ENCODE measurements at regions not wholly inside any gene's neighbourhood (a gene's known extent, or its start where the extent isn't known, plus 50 kb on each side); places are given as distances from the start of the nearest gene placed in this dataset.

DNA sequence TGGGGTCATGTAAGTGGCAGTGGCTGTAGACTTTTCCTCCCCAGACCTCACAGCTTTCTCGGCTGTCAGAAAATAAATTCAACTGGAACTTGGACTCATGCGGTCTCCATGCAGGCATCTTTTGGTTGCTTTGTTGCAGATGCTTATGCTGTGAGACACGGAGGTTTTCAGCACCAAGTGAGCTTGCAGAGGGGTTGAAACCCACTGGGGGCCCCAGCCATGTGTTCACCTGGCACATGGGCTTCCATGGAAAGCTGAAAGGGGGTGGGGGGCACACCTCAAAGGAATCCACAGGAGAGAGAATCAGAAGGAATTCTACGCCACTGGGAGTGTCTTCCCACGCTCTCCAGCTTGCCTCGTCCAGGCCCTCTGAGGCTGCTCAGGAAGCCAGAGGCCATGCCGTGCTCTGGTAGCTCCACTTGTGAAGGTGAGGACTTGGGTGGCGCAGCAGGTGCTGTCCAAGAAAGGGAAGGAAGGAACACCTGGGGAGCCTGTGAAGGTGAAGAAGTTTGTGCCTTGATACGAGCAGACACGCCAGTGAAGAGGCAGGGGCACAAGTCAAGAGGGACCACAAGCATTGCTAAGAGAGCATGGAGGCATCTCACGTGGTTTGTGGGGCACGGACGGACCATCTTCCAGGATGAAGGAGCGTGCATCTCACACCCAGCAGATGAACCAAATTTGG is 134.3 kb upstream of the PMEPA1 start:
- Histone ChIP-seq H3K27ac (no peak overlapping the region), H3K4me3 (no peak overlapping the region), H3K9me3 (no peaks in the 10 kb centered on the region), H3K36me3 (no peaks in the 10 kb centered on the region), H3K4me1 (no peaks in the 10 kb centered on the region), H3K27me3 (no peaks in the 10 kb centered on the region)
- intact Hi-C loops (cut with DNase I): no loop called here
- TF ChIP-seq, protein P1, sequence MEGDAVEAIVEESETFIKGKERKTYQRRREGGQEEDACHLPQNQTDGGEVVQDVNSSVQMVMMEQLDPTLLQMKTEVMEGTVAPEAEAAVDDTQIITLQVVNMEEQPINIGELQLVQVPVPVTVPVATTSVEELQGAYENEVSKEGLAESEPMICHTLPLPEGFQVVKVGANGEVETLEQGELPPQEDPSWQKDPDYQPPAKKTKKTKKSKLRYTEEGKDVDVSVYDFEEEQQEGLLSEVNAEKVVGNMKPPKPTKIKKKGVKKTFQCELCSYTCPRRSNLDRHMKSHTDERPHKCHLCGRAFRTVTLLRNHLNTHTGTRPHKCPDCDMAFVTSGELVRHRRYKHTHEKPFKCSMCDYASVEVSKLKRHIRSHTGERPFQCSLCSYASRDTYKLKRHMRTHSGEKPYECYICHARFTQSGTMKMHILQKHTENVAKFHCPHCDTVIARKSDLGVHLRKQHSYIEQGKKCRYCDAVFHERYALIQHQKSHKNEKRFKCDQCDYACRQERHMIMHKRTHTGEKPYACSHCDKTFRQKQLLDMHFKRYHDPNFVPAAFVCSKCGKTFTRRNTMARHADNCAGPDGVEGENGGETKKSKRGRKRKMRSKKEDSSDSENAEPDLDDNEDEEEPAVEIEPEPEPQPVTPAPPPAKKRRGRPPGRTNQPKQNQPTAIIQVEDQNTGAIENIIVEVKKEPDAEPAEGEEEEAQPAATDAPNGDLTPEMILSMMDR (IDR thresholded peaks at IDR 0.05): no peak
- DNase-seq (ENCODE audit: low spot score in 2 of 2): no peak

DNA sequence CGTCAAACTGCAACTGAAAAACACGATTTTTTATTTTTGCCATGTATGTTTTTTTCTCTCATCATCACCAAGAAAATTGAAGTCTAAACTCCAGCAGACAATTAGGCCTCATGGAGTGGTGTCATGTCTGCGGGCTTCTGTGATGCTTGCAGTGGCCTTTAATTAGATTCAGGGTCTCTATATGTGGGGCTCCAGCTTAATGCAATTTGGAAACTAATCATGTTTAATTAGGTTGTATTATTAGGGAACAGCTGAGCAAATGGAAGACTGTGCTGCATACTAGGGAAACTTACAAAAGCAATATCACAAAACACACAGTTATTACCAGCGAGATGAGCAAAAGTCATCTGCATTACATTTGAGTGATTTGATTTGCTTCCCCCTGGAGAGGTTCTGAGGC is 132.9 kb upstream of the PMEPA1 start:
- TF ChIP-seq, protein P1 (IDR thresholded peaks at IDR 0.05): no peak
- Histone ChIP-seq H3K9me3 (no peaks in the 10 kb centered on the region), H3K27ac (no peak overlapping the region), H3K36me3 (no peaks in the 10 kb centered on the region), H3K4me3 (no peak overlapping the region), H3K4me1 (no peaks in the 10 kb centered on the region), H3K27me3 (no peaks in the 10 kb centered on the region)
- intact Hi-C loops (cut with DNase I): no loop called here
- DNase-seq (ENCODE audit: low spot score in 2 of 2): no peak

DNA sequence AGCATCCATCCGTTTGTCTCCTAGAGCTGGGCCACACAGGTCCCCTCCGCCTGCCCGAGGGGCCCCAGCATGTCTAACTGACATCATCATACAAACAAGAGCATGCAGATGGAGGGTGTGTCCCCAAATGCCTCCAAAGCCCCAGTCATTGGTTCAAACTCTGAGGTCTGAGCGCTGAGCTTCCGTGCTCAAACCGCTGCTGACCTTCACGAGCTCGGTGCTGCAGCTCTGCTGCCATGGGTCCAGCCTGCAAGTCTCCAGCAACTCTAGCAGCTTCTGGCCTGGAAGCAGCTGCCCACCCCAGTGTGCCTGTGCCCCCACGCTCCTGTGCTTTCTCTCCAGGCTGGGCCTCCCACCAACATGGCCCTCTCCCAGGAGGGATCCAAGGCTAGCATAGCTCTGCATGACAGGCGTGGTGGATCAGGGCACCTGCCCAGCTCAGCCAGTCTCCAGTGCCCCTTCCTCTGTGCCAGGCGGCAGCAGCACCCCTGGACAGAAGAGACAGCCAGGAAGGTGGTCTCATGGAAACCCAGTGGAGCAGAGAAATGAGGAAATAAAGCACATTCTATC is 131.6 kb upstream of the PMEPA1 start:
- TF ChIP-seq, protein P1 (IDR thresholded peaks at IDR 0.05): no peak

DNA sequence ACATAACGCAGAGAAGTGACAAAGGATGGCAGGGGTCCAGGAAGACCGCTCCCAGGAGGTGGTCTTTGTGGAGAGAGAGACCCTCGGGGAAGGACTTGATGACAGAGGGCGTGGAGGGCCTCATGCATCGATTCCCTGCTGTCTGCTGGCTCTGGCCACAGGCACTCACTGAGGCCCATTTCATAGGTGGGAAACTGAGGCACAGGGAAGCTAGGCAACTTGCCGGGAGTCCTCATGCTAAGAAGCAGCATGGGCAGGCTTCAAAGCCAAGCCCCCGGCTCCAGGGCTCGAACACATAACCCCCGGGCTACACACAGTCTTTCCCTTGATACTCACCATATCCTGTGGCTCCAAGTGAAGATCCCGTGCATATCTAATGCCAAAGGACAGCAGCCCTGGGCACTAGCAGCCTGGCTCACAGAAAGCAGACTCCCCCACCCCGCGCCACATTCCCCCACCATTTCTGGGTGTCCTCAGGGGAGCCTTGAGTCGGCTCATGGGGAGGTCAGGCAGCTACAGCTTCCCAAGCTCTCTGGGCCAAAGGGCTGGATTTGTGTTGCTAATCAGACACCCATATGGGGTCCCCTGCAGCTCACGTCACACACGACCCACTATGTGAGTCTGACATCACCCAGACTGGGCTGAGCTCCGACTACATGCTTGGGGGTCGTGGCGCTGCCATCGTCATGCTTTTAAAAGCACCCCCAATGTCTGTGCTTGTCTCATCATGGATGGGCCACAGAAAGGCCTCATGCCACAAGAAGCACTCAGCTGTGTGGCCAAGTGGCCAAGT is 130.9 kb upstream of the PMEPA1 start:
- Histone ChIP-seq H3K4me1 (no peaks in the 10 kb centered on the region), H3K36me3 (no peaks in the 10 kb centered on the region), H3K27me3 (no peaks in the 10 kb centered on the region), H3K27ac (no peak overlapping the region), H3K4me3 (no peak overlapping the region), H3K9me3 (no peaks in the 10 kb centered on the region)
- DNase-seq (ENCODE audit: low spot score in 2 of 2): no peak
- TF ChIP-seq, protein P1 (IDR thresholded peaks at IDR 0.05): no peak
- intact Hi-C loops (cut with DNase I): no loop called here

More for the DNA sequence above, 131.6 kb upstream of the PMEPA1 start:
- no peak for DNase-seq (ENCODE audit: low spot score in 2 of 2)
- Histone ChIP-seq H3K27ac (no peak overlapping the region), H3K4me1 (no peaks in the 10 kb centered on the region), H3K27me3 (no peaks in the 10 kb centered on the region), H3K36me3 (no peaks in the 10 kb centered on the region), H3K9me3 (no peaks in the 10 kb centered on the region), H3K4me3 (no peak overlapping the region)
- intact Hi-C loops (cut with DNase I): no loop called here

DNA sequence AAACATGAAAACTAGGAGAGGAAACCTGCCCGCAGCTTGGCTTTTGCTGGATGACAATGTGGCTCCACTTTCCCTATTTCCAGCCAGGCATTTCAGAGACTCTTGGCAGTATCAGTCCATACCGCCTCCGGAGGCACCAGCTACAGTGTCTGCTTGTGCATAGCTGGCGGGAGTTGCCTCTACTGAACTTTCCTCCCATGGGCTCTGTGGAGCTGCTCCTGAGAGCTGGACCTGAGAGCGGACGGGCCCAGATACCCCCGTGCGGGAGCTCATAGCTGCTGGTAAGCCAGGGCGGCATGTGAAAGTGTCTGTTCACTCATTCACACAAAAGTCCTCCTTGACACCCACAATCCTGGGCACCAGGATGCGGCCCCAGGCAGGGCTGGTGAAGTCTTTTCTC is 130.3 kb upstream of the PMEPA1 start:
- TF ChIP-seq, protein P1 (IDR thresholded peaks at IDR 0.05): no peak
- intact Hi-C loops (cut with DNase I): no loop called here

More for the DNA sequence above, 130.3 kb upstream of the PMEPA1 start:
- Histone ChIP-seq H3K4me3 (no peak overlapping the region), H3K27me3 (no peaks in the 10 kb centered on the region), H3K9me3 (no peaks in the 10 kb centered on the region), H3K36me3 (no peaks in the 10 kb centered on the region), H3K27ac (no peak overlapping the region), H3K4me1 (no peaks in the 10 kb centered on the region)
- DNase-seq (ENCODE audit: low spot score in 2 of 2): no peak

Measured in ascending aorta (tissue), 2 donors.